HCT116 (cell line): ENCODE measurements at regions not wholly inside any gene's neighbourhood (a gene's known extent, or its start where the extent isn't known, plus 50 kb on each side); places are given as distances from the start of the nearest gene placed in this dataset.

Experiments
- ATAC-seq: fragments of 200-7000 bp; cut with Tn5 transposase; 2 replicates; pipeline ENCODE4 v1.9.1; 2020; ENCODE audit warnings: mild to moderate bottlenecking, moderate library complexity
- BruUV-seq: library from RNA; stranded (reverse); fragments of 400-500 nt; replicated peaks from 2 replicates; lab custom pipeline; 2021; lab: Mats Ljungman, UMichigan
- CTCF ChIA-PET: fragments of 300-600 bp; sonication (Branson Sonifier 250); formaldehyde crosslinking; loops from one replicate; lab custom pipeline; 2021; ENCODE audit warnings: antibody characterized with exemption; lab: Charles Lee
- POLR2A ChIA-PET: fragments of 300-600, 350-600 bp; sonication (Branson Sonifier 250); formaldehyde crosslinking; loops from one replicate; lab custom pipeline; 2021; ENCODE audit warnings: antibody characterized with exemption; lab: Charles Lee
- RAD21 ChIA-PET, 2 experiments: fragments of 300-600 bp; sonication (Branson Sonifier 250); formaldehyde crosslinking; loops; one replicate each; lab custom pipeline; 2023; ENCODE audit warnings: low total read pairs in 2 of 2; ENCODE audit not compliant: uncharacterized antibody in 2 of 2, unreplicated experiment in 2 of 2, low non-redundant PET in 1 of 2; lab: Charles Lee
- DNase-seq: peaks from one replicate; pipeline ENCODE4 v3.0.0-alpha.2; 2010; ENCODE audit warnings: low read depth, low spot score
- H2AFZ ChIP-seq: fragments of 200-600 bp; shearing (Covaris generic), sonication (generic); 2 replicates; pipeline ENCODE4 v1.6.1; 2017; ENCODE audit warnings: low read depth, mixed run types, mixed read lengths, antibody characterized with exemption, low read length; ENCODE audit not compliant: poor library complexity, severe bottlenecking
- H3K27ac ChIP-seq: 2 replicates; pipeline ENCODE4 v1.5.1; 2012; ENCODE audit warnings: low read depth, low read length
- H3K27me3 ChIP-seq: fragments of 200-600 bp; sonication (generic); 2 replicates; pipeline ENCODE4 v1.6.1; 2016; ENCODE audit warnings: mixed run types, low read length, mixed read lengths; ENCODE audit not compliant: insufficient read depth
- H3K36me3 ChIP-seq, 2 experiments: fragments of 200-500 bp in 1 of 2; fragments of 200-600 bp in 1 of 2; sonication (Bioruptor generic) in 1 of 2; sonication (generic) in 1 of 2; 2 replicates each; pipeline versions ENCODE4 v1.5.1 to v1.6.1; 2014 to 2016; ENCODE audit warnings: low read length in 2 of 2, inconsistent platforms in 1 of 2, mixed read lengths in 1 of 2, mixed run types in 1 of 2; ENCODE audit not compliant: insufficient read depth in 2 of 2, control insufficient read depth in 1 of 2
- H3K4me1 ChIP-seq, 2 experiments: fragments of 200-600 bp in 1 of 2; sonication (generic) in 1 of 2; 2 replicates each; pipeline versions ENCODE4 v1.5.1 to v1.6.1; 2012 to 2017; ENCODE audit warnings: low read length in 2 of 2, inconsistent platforms in 1 of 2, mild to moderate bottlenecking in 1 of 2, mixed read lengths in 1 of 2, mixed run types in 1 of 2, moderate library complexity in 1 of 2; ENCODE audit not compliant: insufficient read depth in 2 of 2, control insufficient read depth in 1 of 2
- H3K4me2 ChIP-seq: fragments of 200-600 bp; sonication (generic); 2 replicates; pipeline ENCODE4 v1.6.1; 2017; ENCODE audit warnings: mixed run types, low read length, mixed read lengths
- H3K4me3 ChIP-seq, 2 experiments: fragments of 200-600 bp in 1 of 2; sonication (generic) in 1 of 2; replicated peaks in 1 of 2; 2 replicates each; pipeline ENCODE4 v1.5.1; 2011 to 2016; ENCODE audit warnings: low read length in 2 of 2, control low read depth in 1 of 2, low read depth in 1 of 2, mild to moderate bottlenecking in 1 of 2, mixed read lengths in 1 of 2, mixed run types in 1 of 2
- H3K79me2 ChIP-seq: fragments of 200-600 bp; sonication (generic); 2 replicates; pipeline ENCODE4 v1.6.1; 2017; ENCODE audit warnings: mild to moderate bottlenecking, mixed run types, low read length, moderate library complexity, mixed read lengths; ENCODE audit not compliant: insufficient read depth
- H3K9ac ChIP-seq: fragments of 200-600 bp; sonication (generic); 2 replicates; pipeline ENCODE4 v1.6.1; 2016; ENCODE audit warnings: low read length, mixed read lengths
- H3K9me2 ChIP-seq: fragments of 200-600 bp; sonication (generic), shearing (Covaris generic); 2 replicates; pipeline ENCODE4 v1.6.1; 2017; ENCODE audit warnings: mixed run types, mild to moderate bottlenecking, moderate library complexity; ENCODE audit not compliant: insufficient read depth
- H3K9me3 ChIP-seq, 2 experiments: fragments of 200-500 bp in 1 of 2; fragments of 200-600 bp in 1 of 2; sonication (Bioruptor generic) in 1 of 2; sonication (generic) in 1 of 2; 2 replicates each; pipeline ENCODE4 v1.6.1; 2014 to 2017; ENCODE audit warnings: low read length in 2 of 2, mixed read lengths in 2 of 2, inconsistent platforms in 1 of 2, low read depth in 1 of 2, mild to moderate bottlenecking in 1 of 2, mixed run types in 1 of 2, moderate library complexity in 1 of 2; ENCODE audit not compliant: control insufficient read depth in 1 of 2, insufficient read depth in 1 of 2
- H4K20me1 ChIP-seq: fragments of 200-600 bp; sonication (generic), shearing (Covaris generic); 2 replicates; pipeline ENCODE4 v1.6.1; 2017; ENCODE audit warnings: mixed run types, mild to moderate bottlenecking, moderate library complexity; ENCODE audit not compliant: insufficient read depth
- ATF3 ChIP-seq: IDR thresholded peaks from 2 replicates; pipeline ENCODE4 v1.6.1; 2012
- CBX3 ChIP-seq: IDR thresholded peaks from 2 replicates; pipeline ENCODE4 v1.6.1; 2012; ENCODE audit warnings: low read depth
- EGR1 ChIP-seq: IDR thresholded peaks from 2 replicates; pipeline ENCODE4 v1.6.1; 2012; ENCODE audit warnings: low read depth
- ELF1 ChIP-seq: IDR thresholded peaks from 2 replicates; pipeline ENCODE4 v1.6.1; 2012; ENCODE audit warnings: low read depth, borderline replicate concordance
- EZH2 ChIP-seq: fragments of 200-600 bp; sonication (generic); IDR thresholded peaks from 2 replicates; pipeline ENCODE4 v1.6.1; 2017; ENCODE audit warnings: antibody characterized with exemption, mixed run types
- FOSL1 ChIP-seq: IDR thresholded peaks from 2 replicates; pipeline ENCODE4 v1.6.1; 2012; ENCODE audit warnings: low read depth
- JUND ChIP-seq: IDR thresholded peaks from 2 replicates; pipeline ENCODE4 v1.6.1; 2012
- POLR2AphosphoS5 ChIP-seq: IDR thresholded peaks from 2 replicates; pipeline ENCODE4 v1.6.1; 2011; ENCODE audit warnings: mild to moderate bottlenecking, low read depth, low read length, moderate library complexity
- RAD21 ChIP-seq: IDR thresholded peaks from 2 replicates; pipeline ENCODE4 v1.6.1; 2012; ENCODE audit warnings: low read depth, mild to moderate bottlenecking
- SIN3A ChIP-seq: IDR thresholded peaks from 2 replicates; pipeline ENCODE4 v1.6.1; 2012; ENCODE audit warnings: low read depth
- SP1 ChIP-seq: IDR thresholded peaks from 2 replicates; pipeline ENCODE4 v1.6.1; 2012; ENCODE audit warnings: low read depth
- SRF ChIP-seq: IDR thresholded peaks from 2 replicates; pipeline ENCODE4 v1.6.1; 2012; ENCODE audit warnings: low read depth
- TCF7L2 ChIP-seq: IDR thresholded peaks from 2 replicates; pipeline ENCODE4 v1.7.0; 2011; ENCODE audit warnings: borderline replicate concordance, inconsistent platforms; ENCODE audit not compliant: insufficient read depth, insufficient read length; ENCODE audit errors: extremely low read depth
- YY1 ChIP-seq: IDR thresholded peaks from 2 replicates; pipeline ENCODE4 v1.6.1; 2011; ENCODE audit warnings: low read length, low read depth, moderate library complexity, mild to moderate bottlenecking; ENCODE audit not compliant: insufficient replicate concordance; ENCODE audit errors: extremely low read depth
- ZBTB33 ChIP-seq: IDR thresholded peaks from 2 replicates; pipeline ENCODE4 v1.6.1; 2011; ENCODE audit warnings: mild to moderate bottlenecking, low read length, moderate library complexity; ENCODE audit not compliant: insufficient replicate concordance; ENCODE audit errors: extremely low read depth
- ZFX ChIP-seq: fragments of 450-650 bp; IDR thresholded peaks from 2 replicates; pipeline ENCODE4 v1.6.1; 2017
- ZNF274 ChIP-seq: fragments of 200-500 bp; sonication (Bioruptor generic); IDR thresholded peaks from 2 replicates; pipeline ENCODE4 v1.6.1; 2014; ENCODE audit warnings: mild to moderate bottlenecking, low read depth, low read length, inconsistent platforms
- intact Hi-C: fragments of 100-400 bp; cut with micrococcal nuclease; formaldehyde crosslinking; loops from 2 replicates; pipeline ENCODE4 v1.10.0; 2022
- TF ChIP-seq, protein P1 (sequence below): IDR thresholded peaks from 2 replicates; pipeline ENCODE4 v1.6.1; 2012
- TF ChIP-seq, protein P2 (sequence below), 3 experiments: fragments of 200-600 bp in 1 of 3; sonication (generic) in 1 of 3; IDR thresholded peaks in 2 of 3; conservative IDR thresholded peaks in 1 of 3; 2 replicates each; pipeline ENCODE4 v1.5.1; 2012 to 2017; ENCODE audit warnings: low read depth in 2 of 3, low read length in 2 of 3, antibody characterized with exemption in 1 of 3, borderline replicate concordance in 1 of 3, control low read depth in 1 of 3, mild to moderate bottlenecking in 1 of 3, mixed read lengths in 1 of 3, mixed run types in 1 of 3, moderate library complexity in 1 of 3; ENCODE audit not compliant: insufficient read depth in 1 of 3

GRCh38 chr13:33352041-33352440 is 66.5 kb upstream of the STARD13 start:
- intact Hi-C loops: no loop called here
- no TSS peak for BruUV-seq
- CTCF ChIA-PET: no interaction called here
- H3K4me1 ChIP-seq: peaks cover 7 to 21% of the 10 kb centered on the region in 2 experiments; a peak in 3 of 4 replicates
- no peaks in the 10 kb centered on the region for H3K36me3 ChIP-seq
- H2AFZ ChIP-seq: no peak overlapping the region
- RAD21 ChIA-PET: no interaction called here
- TF ChIP-seq EZH2 (no peak), FOSL1 (no peak), CBX3 (no peak), JUND (no peak), ELF1 (no peak), POLR2AphosphoS5 (no peak), YY1 (no peak), SRF (no peak), ATF3 (no peak), ZBTB33 (no peak), ZFX (no peak), EGR1 (no peak), TCF7L2 (no peak), RAD21 (no peak), ZNF274 (no peak), SP1 (no peak), SIN3A (no peak)
- TF ChIP-seq, protein P1, sequence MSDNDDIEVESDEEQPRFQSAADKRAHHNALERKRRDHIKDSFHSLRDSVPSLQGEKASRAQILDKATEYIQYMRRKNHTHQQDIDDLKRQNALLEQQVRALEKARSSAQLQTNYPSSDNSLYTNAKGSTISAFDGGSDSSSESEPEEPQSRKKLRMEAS: no peak
- TF ChIP-seq, protein P2, sequence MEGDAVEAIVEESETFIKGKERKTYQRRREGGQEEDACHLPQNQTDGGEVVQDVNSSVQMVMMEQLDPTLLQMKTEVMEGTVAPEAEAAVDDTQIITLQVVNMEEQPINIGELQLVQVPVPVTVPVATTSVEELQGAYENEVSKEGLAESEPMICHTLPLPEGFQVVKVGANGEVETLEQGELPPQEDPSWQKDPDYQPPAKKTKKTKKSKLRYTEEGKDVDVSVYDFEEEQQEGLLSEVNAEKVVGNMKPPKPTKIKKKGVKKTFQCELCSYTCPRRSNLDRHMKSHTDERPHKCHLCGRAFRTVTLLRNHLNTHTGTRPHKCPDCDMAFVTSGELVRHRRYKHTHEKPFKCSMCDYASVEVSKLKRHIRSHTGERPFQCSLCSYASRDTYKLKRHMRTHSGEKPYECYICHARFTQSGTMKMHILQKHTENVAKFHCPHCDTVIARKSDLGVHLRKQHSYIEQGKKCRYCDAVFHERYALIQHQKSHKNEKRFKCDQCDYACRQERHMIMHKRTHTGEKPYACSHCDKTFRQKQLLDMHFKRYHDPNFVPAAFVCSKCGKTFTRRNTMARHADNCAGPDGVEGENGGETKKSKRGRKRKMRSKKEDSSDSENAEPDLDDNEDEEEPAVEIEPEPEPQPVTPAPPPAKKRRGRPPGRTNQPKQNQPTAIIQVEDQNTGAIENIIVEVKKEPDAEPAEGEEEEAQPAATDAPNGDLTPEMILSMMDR (IDR thresholded peaks at IDR 0.05 in 2 of 3, conservative IDR thresholded peaks at IDR 0.05 in 1 of 3; ENCODE audit: borderline replicate concordance in 1 of 3, insufficient read depth in 1 of 3, low read depth in 2 of 3, low read length in 2 of 3): no peak
- no peak overlapping the region for H3K9ac ChIP-seq
- no peak overlapping the region for H3K27ac ChIP-seq
- no peak overlapping the region for H3K4me2 ChIP-seq
- H3K4me3 ChIP-seq: no peak overlapping the region
- POLR2A ChIA-PET: no interaction called here
- no peaks in the 10 kb centered on the region for H3K9me2 ChIP-seq
- no peaks in the 10 kb centered on the region for H4K20me1 ChIP-seq
- H3K79me2 ChIP-seq: no peaks in the 10 kb centered on the region
- no peak for ATAC-seq
- no peaks in the 10 kb centered on the region for H3K9me3 ChIP-seq
- H3K27me3 ChIP-seq: no peaks in the 10 kb centered on the region
- DNase-seq: no peak
